Neural cell (in vitro differentiated cells): ENCODE measurements at regions not wholly inside any gene's neighbourhood (a gene's known extent, or its start where the extent isn't known, plus 50 kb on each side); places are given as distances from the start of the nearest gene placed in this dataset.

ENCODE experiments used
- CTCF ChIP-seq: fragments of 450-650 bp; IDR thresholded peaks from 2 replicates; pipeline ENCODE4 v1.5.1; 2014; ENCODE audit warnings: antibody characterized with exemption, mild to moderate bottlenecking, moderate library complexity; ENCODE audit not compliant: poor library complexity, severe bottlenecking
- EP300 ChIP-seq: fragments of 450-650 bp; conservative IDR thresholded peaks from 2 replicates; pipeline ENCODE4 v1.6.1; 2014; ENCODE audit warnings: antibody characterized with exemption, mild to moderate bottlenecking, moderate library complexity; ENCODE audit not compliant: poor library complexity, severe bottlenecking
- EZH2 ChIP-seq: fragments of 200-600, 300-800 bp; shearing (Covaris generic), sonication (generic); IDR thresholded peaks from 2 replicates; pipeline ENCODE4 v1.6.1; 2014; ENCODE audit warnings: antibody characterized with exemption, low read length, borderline replicate concordance, mild to moderate bottlenecking; ENCODE audit not compliant: insufficient read depth, poor library complexity, severe bottlenecking
- MXI1 ChIP-seq: fragments of 450-650 bp; conservative IDR thresholded peaks from 2 replicates; pipeline ENCODE4 v1.6.1; 2014; ENCODE audit warnings: antibody characterized with exemption, mild to moderate bottlenecking; ENCODE audit not compliant: poor library complexity, severe bottlenecking
- POLR2AphosphoS5 ChIP-seq: IDR thresholded peaks from 2 replicates; pipeline ENCODE4 v1.6.1; 2012
- RAD21 ChIP-seq: fragments of 450-650 bp; conservative IDR thresholded peaks from 2 replicates; pipeline ENCODE4 v1.6.1; 2014; ENCODE audit warnings: antibody characterized with exemption, mild to moderate bottlenecking, moderate library complexity
- REST ChIP-seq: IDR thresholded peaks from 2 replicates; pipeline ENCODE4 v1.6.1; 2012; ENCODE audit warnings: borderline replicate concordance
- SMC3 ChIP-seq: fragments of 450-650 bp; conservative IDR thresholded peaks from 2 replicates; pipeline ENCODE4 v1.6.1; 2014; ENCODE audit warnings: antibody characterized with exemption, mild to moderate bottlenecking, moderate library complexity; ENCODE audit not compliant: poor library complexity
- TAF1 ChIP-seq: IDR thresholded peaks from 2 replicates; pipeline ENCODE4 v1.6.1; 2012; ENCODE audit warnings: low read depth

DNA sequence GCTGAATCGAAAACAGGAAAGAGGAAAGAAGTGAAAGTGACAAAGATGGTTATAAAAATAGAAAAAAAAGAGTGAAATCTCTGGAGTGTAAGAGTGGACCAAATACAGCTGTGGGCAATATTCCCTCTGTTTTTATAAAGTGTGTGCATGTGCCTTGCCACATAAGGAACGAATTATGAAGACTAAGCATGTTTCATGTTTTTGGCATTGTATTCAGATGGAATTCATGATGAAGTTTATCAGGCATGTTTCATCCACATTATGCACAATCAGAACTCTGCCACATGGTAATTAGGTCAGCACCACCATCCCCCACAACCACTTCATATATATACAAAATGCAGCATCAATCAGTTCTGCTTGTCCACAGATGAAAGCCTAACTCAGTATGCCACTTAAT lies 348.0 kb downstream of the ZNF608 start:
- TF ChIP-seq CTCF = no peak
- TF ChIP-seq SMC3 = no peak
- no peak for TF ChIP-seq EP300
- no peak for TF ChIP-seq REST
- TF ChIP-seq MXI1 = no peak
- no peak for TF ChIP-seq POLR2AphosphoS5
- no peak for TF ChIP-seq RAD21
- no peak for TF ChIP-seq EZH2
- no peak for TF ChIP-seq TAF1
